ENCODE measurements at regions not wholly inside any gene's neighbourhood (a gene's known extent, or its start where the extent isn't known, plus 50 kb on each side); places are given as distances from the start of the nearest gene placed in this dataset.

DNA sequence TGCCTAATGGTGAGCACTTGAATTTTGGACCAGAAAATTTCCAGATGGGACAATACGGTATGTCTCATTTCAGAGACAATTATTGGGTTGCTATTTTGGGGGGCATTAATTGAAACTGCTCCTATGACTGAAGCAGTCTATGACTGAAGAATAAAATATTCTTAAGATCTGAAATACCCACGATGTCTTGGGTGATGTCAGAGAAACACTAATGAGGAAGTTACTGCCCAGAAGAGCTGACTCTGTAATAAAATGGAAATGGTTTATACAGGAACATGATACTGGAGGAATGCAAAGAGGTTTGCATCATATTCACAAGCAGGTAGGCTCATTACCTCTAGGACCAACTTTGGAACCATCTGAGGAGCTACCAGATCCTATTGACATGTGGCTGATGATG lies 68.7 kb downstream of the IL12A start:
- intact Hi-C loops (cut with DNase I; ENCODE audit: low total_unique reads): no loop called here
- Histone ChIP-seq H3K9me3 (peaks cover 0 to 5% (median 0%) of the 10 kb centered on the region in 8 donors), H3K27me3 (replicated peaks in 1 of 7) (no peaks in the 10 kb centered on the region), H3K4me1 (no peaks in the 10 kb centered on the region), H3K36me3 (no peaks in the 10 kb centered on the region), H3K27ac (no peak overlapping the region), H3K4me3 (no peak overlapping the region)
- DNase-seq: no peak
- 52 to 71% (median 62%) methylated on average over 2 of the region's 2 CpGs for WGBS, 5 donors
- TF ChIP-seq POLR2A (IDR thresholded peaks at IDR 0.05) (no peak), POLR2AphosphoS5 (IDR thresholded peaks at IDR 0.05) (no peak)
- TF ChIP-seq, protein P1, sequence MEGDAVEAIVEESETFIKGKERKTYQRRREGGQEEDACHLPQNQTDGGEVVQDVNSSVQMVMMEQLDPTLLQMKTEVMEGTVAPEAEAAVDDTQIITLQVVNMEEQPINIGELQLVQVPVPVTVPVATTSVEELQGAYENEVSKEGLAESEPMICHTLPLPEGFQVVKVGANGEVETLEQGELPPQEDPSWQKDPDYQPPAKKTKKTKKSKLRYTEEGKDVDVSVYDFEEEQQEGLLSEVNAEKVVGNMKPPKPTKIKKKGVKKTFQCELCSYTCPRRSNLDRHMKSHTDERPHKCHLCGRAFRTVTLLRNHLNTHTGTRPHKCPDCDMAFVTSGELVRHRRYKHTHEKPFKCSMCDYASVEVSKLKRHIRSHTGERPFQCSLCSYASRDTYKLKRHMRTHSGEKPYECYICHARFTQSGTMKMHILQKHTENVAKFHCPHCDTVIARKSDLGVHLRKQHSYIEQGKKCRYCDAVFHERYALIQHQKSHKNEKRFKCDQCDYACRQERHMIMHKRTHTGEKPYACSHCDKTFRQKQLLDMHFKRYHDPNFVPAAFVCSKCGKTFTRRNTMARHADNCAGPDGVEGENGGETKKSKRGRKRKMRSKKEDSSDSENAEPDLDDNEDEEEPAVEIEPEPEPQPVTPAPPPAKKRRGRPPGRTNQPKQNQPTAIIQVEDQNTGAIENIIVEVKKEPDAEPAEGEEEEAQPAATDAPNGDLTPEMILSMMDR (IDR thresholded peaks at IDR 0.05 in 8 of 11, conservative IDR thresholded peaks at IDR 0.05 in 3 of 11): no peak

DNA sequence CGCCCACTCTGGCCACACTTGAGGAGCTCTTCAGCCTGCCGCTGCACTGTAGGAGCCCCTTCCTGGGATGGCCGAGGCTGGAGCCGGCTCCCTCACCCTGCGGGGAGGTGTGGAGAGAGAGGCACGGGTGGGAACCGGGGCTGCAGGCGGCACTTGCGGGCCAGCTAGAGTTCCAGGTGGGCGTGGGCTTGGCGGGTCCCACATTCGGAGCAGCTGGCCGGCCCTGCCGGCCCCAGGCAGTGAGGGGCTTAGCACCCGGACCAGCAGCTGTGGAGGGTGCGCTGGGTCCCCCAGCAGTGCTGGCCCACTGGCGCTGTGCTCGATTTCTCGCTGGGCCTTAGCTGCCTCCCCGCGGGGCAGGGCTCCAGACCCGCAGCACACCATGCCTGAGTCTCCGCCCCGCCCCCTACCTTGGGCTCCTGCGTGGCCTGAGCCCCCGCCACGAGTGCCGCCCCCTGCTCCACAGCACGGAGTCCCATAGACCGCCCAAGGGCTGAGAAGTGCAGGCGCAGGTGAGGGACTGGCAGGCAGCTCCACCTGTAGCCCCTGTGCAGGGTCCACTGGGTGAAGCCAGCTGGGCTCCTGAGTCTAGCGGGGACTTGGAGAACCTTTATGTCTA lies 71.9 kb downstream of the IL12A start:
- Histone ChIP-seq H3K4me3 (no peak overlapping the region), H3K4me1 (no peaks in the 10 kb centered on the region), H3K27ac (no peak overlapping the region), H3K27me3 (replicated peaks in 1 of 7) (no peaks in the 10 kb centered on the region), H3K9me3 (peaks cover 0 to 5% (median 0%) of the 10 kb centered on the region in 8 donors), H3K36me3 (no peaks in the 10 kb centered on the region)
- intact Hi-C loops (cut with DNase I; ENCODE audit: low total_unique reads): no loop called here
- 90 to 94% (median 92%) methylated on average over 15 to 32 of the region's 32 CpGs for WGBS, 5 donors
- TF ChIP-seq POLR2A (IDR thresholded peaks at IDR 0.05) (no peak), POLR2AphosphoS5 (IDR thresholded peaks at IDR 0.05) (no peak)
- TF ChIP-seq, protein P1 (IDR thresholded peaks at IDR 0.05 in 8 of 11, conservative IDR thresholded peaks at IDR 0.05 in 3 of 11): no peak
- no peak for DNase-seq

DNA sequence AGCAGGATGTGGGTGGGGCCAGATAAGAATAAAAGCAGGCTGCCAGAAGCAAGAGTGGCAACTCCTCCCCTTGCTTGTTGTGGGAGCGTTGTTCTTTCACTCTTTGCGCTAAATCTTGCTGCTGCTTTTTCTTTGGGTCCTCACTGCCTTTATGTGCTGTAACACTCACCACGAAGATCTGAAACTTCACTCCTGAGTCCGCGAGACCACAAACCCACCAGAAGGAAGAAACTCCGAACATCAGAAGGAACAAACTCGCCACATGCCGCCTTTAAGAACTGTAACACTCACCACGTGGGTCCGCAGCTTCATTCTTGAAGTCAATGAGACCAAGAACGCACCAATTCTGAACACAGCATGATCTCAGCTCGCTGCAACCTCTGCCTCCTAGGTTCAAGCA lies 72.9 kb downstream of the IL12A start:
- H3K27ac ChIP-seq: no peak overlapping the region
- DNase-seq: no peak
- 52 to 65% (median 60%) methylated on average over 12 of the region's 12 CpGs for WGBS, 5 donors
- no peaks in the 10 kb centered on the region for H3K36me3 ChIP-seq
- TF ChIP-seq POLR2A (IDR thresholded peaks at IDR 0.05) (no peak), POLR2AphosphoS5 (IDR thresholded peaks at IDR 0.05) (no peak)
- TF ChIP-seq, protein P1 (IDR thresholded peaks at IDR 0.05 in 8 of 11, conservative IDR thresholded peaks at IDR 0.05 in 3 of 11): no peak
- H3K4me3 ChIP-seq: no peak overlapping the region
- H3K9me3 ChIP-seq: peaks cover 0 to 5% (median 0%) of the 10 kb centered on the region in 8 donors
- H3K27me3 ChIP-seq (replicated peaks in 1 of 7): no peaks in the 10 kb centered on the region
- H3K4me1 ChIP-seq: no peaks in the 10 kb centered on the region
- intact Hi-C loops (cut with DNase I; ENCODE audit: low total_unique reads): no loop called here

DNA sequence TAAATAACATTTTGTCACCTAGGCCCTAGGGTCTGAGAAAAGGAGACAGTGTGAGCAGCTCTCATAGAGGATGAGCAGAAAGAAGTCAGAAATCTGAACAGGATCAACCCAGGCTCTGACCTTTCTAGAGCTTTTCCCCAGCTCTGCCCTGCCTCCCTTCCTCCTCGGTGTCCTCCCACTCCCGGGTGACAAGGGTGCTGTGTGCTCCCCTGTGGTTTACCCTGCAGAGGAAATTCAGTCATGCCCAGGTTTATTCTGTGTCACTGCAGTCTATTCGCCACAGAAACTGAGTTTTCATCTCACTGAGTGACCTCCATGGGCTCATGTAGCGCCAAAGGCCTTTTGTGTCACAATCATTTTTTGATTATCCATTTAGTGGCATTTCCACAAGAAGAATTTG lies 76.6 kb downstream of the IL12A start:
- H3K4me1 ChIP-seq: no peaks in the 10 kb centered on the region
- H3K9me3 ChIP-seq: peaks cover 0 to 5% (median 0%) of the 10 kb centered on the region in 8 donors
- TF ChIP-seq POLR2A (IDR thresholded peaks at IDR 0.05): no peak
- TF ChIP-seq, protein P1 (IDR thresholded peaks at IDR 0.05 in 8 of 11, conservative IDR thresholded peaks at IDR 0.05 in 3 of 11): no peak
- no peak for TF ChIP-seq POLR2AphosphoS5 (IDR thresholded peaks at IDR 0.05)
- 48 to 57% (median 51%) methylated on average over 4 of the region's 4 CpGs for WGBS, 5 donors
- intact Hi-C loops (cut with DNase I; ENCODE audit: low total_unique reads): no loop called here
- no peaks in the 10 kb centered on the region for H3K27me3 ChIP-seq (replicated peaks in 1 of 7)
- H3K4me3 ChIP-seq: no peak overlapping the region
- no peak overlapping the region for H3K27ac ChIP-seq
- DNase-seq: no peak
- H3K36me3 ChIP-seq: no peaks in the 10 kb centered on the region

Measured in spleen (tissue), 11 donors.